Coronary artery (tissue), 2 donors: ENCODE measurements at regions not wholly inside any gene's neighbourhood (a gene's known extent, or its start where the extent isn't known, plus 50 kb on each side); places are given as distances from the start of the nearest gene placed in this dataset.

Experiments used
- DNase-seq: peaks from one replicate; pipeline ENCODE4 v3.0.0-alpha.2; 2017; ENCODE audit warnings: low spot score
- H3K27ac ChIP-seq, 2 donors: fragments of 200-600 bp; sonication (generic); one replicate each; pipeline ENCODE4 v1.5.1; 2016 to 2019
- H3K4me3 ChIP-seq: fragments of 200-600 bp; sonication (generic); 2 replicates; pipeline ENCODE4 v1.5.1; 2016; ENCODE audit warnings: mild to moderate bottlenecking, moderate library complexity
- TF ChIP-seq, protein P1 (sequence below): fragments of 200-600 bp; sonication (generic); IDR thresholded peaks from one replicate; pipeline ENCODE4 v1.5.1; 2019; ENCODE audit warnings: antibody characterized with exemption

DNA sequence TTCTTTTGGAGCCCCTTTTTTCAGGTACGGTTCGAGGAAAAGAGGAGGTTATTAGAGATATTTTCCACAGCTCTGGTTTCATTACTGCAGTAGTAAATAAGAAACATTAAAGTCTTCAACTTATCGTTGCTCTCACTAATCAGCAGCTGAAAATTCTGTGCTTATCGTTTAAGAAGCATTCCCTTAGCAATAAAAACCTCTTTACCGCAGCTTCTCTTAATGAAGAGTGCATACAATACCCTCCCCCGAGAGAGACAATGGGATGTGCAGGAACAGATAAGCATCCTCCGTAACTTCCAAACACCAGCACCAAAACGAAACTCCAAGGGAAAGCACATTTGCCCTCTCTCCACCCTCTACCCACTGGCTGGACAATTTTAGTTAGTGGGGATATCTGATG is 384.5 kb downstream of the NEBL start:
- H3K27ac ChIP-seq: no peak overlapping the region
- DNase-seq: no peak
- H3K4me3 ChIP-seq: no peak overlapping the region
- TF ChIP-seq, protein P1, sequence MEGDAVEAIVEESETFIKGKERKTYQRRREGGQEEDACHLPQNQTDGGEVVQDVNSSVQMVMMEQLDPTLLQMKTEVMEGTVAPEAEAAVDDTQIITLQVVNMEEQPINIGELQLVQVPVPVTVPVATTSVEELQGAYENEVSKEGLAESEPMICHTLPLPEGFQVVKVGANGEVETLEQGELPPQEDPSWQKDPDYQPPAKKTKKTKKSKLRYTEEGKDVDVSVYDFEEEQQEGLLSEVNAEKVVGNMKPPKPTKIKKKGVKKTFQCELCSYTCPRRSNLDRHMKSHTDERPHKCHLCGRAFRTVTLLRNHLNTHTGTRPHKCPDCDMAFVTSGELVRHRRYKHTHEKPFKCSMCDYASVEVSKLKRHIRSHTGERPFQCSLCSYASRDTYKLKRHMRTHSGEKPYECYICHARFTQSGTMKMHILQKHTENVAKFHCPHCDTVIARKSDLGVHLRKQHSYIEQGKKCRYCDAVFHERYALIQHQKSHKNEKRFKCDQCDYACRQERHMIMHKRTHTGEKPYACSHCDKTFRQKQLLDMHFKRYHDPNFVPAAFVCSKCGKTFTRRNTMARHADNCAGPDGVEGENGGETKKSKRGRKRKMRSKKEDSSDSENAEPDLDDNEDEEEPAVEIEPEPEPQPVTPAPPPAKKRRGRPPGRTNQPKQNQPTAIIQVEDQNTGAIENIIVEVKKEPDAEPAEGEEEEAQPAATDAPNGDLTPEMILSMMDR: no peak

DNA sequence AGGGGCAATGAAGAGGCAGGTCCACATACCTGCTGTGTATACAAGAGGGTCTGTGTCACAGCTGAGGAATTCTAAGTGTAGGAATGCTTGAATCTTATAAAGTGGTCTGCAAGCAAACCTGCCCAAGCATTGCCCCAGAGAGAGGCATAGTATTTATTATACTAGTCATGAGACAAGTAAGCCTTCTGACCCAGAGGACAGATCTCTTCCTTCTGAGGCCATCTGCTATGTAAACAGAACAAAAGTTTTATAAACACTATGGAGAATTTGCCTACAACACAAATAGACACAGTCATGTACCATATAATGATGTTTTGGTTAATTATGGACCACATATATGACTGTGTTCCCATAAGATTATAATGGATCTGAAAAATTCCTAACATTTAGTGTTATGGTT is 388.2 kb downstream of the NEBL start:
- TF ChIP-seq, protein P1: no peak
- no peak overlapping the region for H3K27ac ChIP-seq

DNA sequence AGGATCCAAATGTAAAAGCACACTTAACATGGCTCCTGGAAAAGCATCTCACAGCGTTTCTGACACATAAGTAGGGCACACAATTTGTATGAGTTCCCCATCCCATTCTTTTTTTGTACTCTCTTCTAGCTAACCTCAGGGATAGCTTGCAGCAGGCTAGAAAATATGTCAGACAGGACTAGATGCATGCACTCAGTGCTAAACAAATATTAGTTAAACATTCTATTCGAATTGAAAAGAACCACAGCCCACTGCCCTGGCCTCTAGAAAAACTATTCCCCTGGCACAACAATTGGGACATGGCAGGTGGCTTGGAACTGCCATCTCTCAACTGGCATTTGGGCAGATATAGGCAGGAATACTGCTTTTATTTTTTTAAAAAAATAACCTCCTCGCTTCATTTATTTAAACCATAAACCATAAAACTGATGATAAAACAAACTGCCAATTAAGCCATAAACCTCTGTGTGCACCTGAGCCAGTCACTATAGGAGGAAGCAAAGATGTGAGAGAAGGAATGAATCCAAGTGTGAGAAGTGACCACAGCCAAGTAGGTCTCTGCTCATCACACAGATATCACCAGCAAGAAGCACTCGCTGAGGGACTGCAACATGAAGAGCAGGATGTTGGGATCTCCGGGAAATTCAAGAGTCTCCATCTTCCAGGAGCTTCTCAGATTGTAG is 394.1 kb downstream of the NEBL start:
- DNase-seq: no peak
- TF ChIP-seq, protein P1: no peak
- no peak overlapping the region for H3K4me3 ChIP-seq
- H3K27ac ChIP-seq: no peak overlapping the region

More for the DNA sequence above, 388.2 kb downstream of the NEBL start:
- no peak overlapping the region for H3K4me3 ChIP-seq
- DNase-seq: no peak

DNA sequence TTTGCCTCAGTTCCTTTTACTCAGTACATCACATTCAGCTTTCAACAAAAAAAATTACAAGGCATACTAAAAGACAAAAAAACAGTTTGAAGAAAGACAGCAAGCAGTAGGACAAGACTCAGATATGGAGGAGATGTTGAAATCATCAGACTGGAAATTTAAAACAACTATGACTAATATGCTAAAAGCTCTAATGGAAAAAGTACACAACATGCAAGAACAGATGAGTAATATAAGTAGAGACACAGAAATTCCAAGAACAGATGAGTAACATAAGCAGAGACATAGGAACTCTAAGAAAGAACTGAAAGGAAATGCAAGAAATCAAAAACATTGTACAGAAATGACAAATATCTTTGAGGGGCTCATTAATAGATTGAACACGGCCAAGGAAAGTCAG is 402.6 kb downstream of the NEBL start:
- Histone ChIP-seq H3K27ac (no peak overlapping the region), H3K4me3 (no peak overlapping the region)
- TF ChIP-seq, protein P1: no peak
- no peak for DNase-seq

DNA sequence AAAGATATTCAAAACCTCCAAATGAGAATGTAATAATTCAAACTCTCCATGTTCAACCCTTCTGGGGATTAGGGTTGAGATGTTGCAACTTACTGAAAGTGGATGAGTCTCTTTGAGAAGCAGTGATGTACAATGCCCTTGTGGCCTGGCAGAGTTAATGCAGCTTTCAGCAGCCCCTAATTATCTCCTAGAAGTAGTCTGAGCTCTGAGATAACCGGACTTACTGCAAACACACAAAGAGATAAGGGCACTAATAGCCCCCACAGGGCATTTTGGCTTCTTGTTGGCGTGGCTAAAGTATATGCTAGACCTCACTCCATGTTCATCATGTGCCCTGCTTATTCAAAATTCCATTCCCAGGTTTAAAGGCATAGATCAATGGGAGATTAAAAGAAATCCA is 404.7 kb downstream of the NEBL start:
- no peak for DNase-seq
- TF ChIP-seq, protein P1: no peak
- Histone ChIP-seq H3K4me3 (no peak overlapping the region), H3K27ac (no peak overlapping the region)

DNA sequence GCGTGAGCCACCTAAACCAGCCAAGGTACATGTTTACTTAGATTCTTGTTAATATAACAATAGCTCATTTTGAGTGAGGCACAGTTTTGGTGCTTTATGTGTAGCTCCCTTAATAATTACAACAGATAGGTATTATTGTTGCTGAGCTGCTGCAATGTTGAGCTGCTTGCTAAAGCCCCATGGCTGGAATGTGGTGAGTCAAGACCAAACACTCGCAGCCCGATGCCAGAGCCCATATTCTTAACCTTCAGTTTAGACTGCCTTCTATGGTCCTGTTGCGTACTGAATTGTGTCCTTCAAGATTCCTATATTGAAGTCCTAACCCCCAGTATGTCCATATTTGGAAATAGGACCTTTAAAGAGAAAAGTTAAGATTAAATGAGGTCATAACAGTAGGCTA is 407.1 kb downstream of the NEBL start:
- TF ChIP-seq, protein P1: no peak
- Histone ChIP-seq H3K4me3 (no peak overlapping the region), H3K27ac (no peak overlapping the region)
- no peak for DNase-seq

DNA sequence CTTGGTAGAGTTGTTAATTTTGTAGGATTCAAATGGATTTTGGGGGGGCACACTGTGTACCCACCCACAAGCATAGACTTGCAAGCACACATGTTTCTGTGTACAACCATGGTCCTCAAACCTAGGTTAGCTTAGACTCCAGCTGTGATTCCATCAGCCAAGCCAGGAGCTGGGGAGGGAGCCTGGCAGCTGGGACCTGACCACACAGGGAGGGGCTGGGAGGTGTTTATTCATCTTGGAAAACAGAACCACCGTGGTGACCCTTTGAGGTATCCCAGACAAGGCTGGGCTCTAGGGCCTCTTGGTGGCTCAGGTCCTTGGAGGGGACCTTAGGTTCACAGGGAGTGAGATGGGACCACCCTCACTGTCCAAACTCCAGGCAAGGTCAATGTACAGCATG is 410.3 kb downstream of the NEBL start:
- Histone ChIP-seq H3K27ac (no peak overlapping the region), H3K4me3 (no peak overlapping the region)
- TF ChIP-seq, protein P1: no peak
- DNase-seq: no peak
